ENCODE measurements at regions not wholly inside any gene's neighbourhood (a gene's known extent, or its start where the extent isn't known, plus 50 kb on each side); places are given as distances from the start of the nearest gene placed in this dataset.
"Not testable (repeated sequence)": the region's sequence is repeated elsewhere in the genome, so short reads cannot be mapped to it uniquely, and the experiment has no call there.

GRCh38 chr7:8871716-8872115, 438.3 kb downstream of the NXPH1 start:
- no peaks in the 10 kb centered on the region for H3K36me3 Mint-ChIP-seq (ENCODE audit: low read depth, unreplicated experiment)
- H3K4me3 Mint-ChIP-seq (ENCODE audit: unreplicated experiment), result no peak overlapping the region
- H3K9me3 Mint-ChIP-seq (ENCODE audit: unreplicated experiment), result no peaks in the 10 kb centered on the region
- no peak for TF ChIP-seq CTCF (IDR thresholded peaks at IDR 0.05; ENCODE audit: unreplicated experiment)
- H3K27ac Mint-ChIP-seq (ENCODE audit: unreplicated experiment), result no peak overlapping the region
- H3K4me1 Mint-ChIP-seq (ENCODE audit: unreplicated experiment), result no peaks in the 10 kb centered on the region
- H3K27me3 Mint-ChIP-seq (ENCODE audit: unreplicated experiment), result no peaks in the 10 kb centered on the region
- no peak for DNase-seq (ENCODE audit: low spot score)

- no peak for DNase-seq (ENCODE audit: low spot score)
- H3K27ac Mint-ChIP-seq (ENCODE audit: unreplicated experiment), result no peak overlapping the region
- H3K36me3 Mint-ChIP-seq (ENCODE audit: low read depth, unreplicated experiment), result no peaks in the 10 kb centered on the region
- H3K9me3 Mint-ChIP-seq (ENCODE audit: unreplicated experiment), result no peaks in the 10 kb centered on the region
- H3K4me1 Mint-ChIP-seq (ENCODE audit: unreplicated experiment), result no peaks in the 10 kb centered on the region
- no peaks in the 10 kb centered on the region for H3K27me3 Mint-ChIP-seq (ENCODE audit: unreplicated experiment)
- TF ChIP-seq CTCF (IDR thresholded peaks at IDR 0.05; ENCODE audit: unreplicated experiment), result no peak
- H3K4me3 Mint-ChIP-seq (ENCODE audit: unreplicated experiment), result no peak overlapping the region
These were observed 448.5 kb downstream of the NXPH1 start for GRCh38 chr7:8881916-8882315.

GRCh38 chr7:8885480-8886000, 452.1 kb downstream of the NXPH1 start:
- Mint-ChIP-seq H3K27ac (ENCODE audit: unreplicated experiment) (no peak overlapping the region), H3K4me1 (ENCODE audit: unreplicated experiment) (no peaks in the 10 kb centered on the region), H3K36me3 (ENCODE audit: low read depth, unreplicated experiment) (peaks cover 4% of the 10 kb centered on the region), H3K9me3 (ENCODE audit: unreplicated experiment) (no peaks in the 10 kb centered on the region), H3K4me3 (ENCODE audit: unreplicated experiment) (no peak overlapping the region), H3K27me3 (ENCODE audit: unreplicated experiment) (no peaks in the 10 kb centered on the region)
- DNase-seq (ENCODE audit: low spot score), result no peak
- TF ChIP-seq CTCF (IDR thresholded peaks at IDR 0.05; ENCODE audit: unreplicated experiment), result no peak

- not testable (repeated sequence) for H3K4me1 Mint-ChIP-seq (ENCODE audit: unreplicated experiment); H3K36me3 Mint-ChIP-seq (ENCODE audit: low read depth, unreplicated experiment); H3K27ac Mint-ChIP-seq (ENCODE audit: unreplicated experiment); H3K4me3 Mint-ChIP-seq (ENCODE audit: unreplicated experiment); DNase-seq (ENCODE audit: low spot score); H3K27me3 Mint-ChIP-seq (ENCODE audit: unreplicated experiment); H3K9me3 Mint-ChIP-seq (ENCODE audit: unreplicated experiment)
These were observed 456.9 kb downstream of the NXPH1 start for GRCh38 chr7:8890346-8890745.

GRCh38 chr7:8893775-8894174, 460.4 kb downstream of the NXPH1 start:
- no peaks in the 10 kb centered on the region for H3K9me3 Mint-ChIP-seq (ENCODE audit: unreplicated experiment)
- no peak overlapping the region for H3K4me3 Mint-ChIP-seq (ENCODE audit: unreplicated experiment)
- TF ChIP-seq CTCF (IDR thresholded peaks at IDR 0.05; ENCODE audit: unreplicated experiment), result no peak
- no peak for DNase-seq (ENCODE audit: low spot score)
- no peaks in the 10 kb centered on the region for H3K4me1 Mint-ChIP-seq (ENCODE audit: unreplicated experiment)
- H3K27ac Mint-ChIP-seq (ENCODE audit: unreplicated experiment), result no peak overlapping the region
- H3K36me3 Mint-ChIP-seq (ENCODE audit: low read depth, unreplicated experiment), result peaks cover 4% of the 10 kb centered on the region
- H3K27me3 Mint-ChIP-seq (ENCODE audit: unreplicated experiment), result no peaks in the 10 kb centered on the region

All from endothelial cell (in vitro differentiated cells).